GM13977 (cell line): ENCODE measurements at regions not wholly inside any gene's neighbourhood (a gene's known extent, or its start where the extent isn't known, plus 50 kb on each side); places are given as distances from the start of the nearest gene placed in this dataset.

Source experiments
- DNase-seq: peaks from one replicate; pipeline ENCODE4 v3.0.0; 2012; ENCODE audit warnings: low spot score
- in situ Hi-C: fragments of 300-500 bp; cut with MboI; formaldehyde crosslinking; loops from one replicate; pipeline ENCODE4 v1.12.0; 2022; ENCODE audit warnings: low sequenced_read_pairs, low pct_unique_long_range_greater_than_20kb, mixed read lengths, inconsistent platforms; ENCODE audit not compliant: unreplicated experiment
- TF ChIP-seq, protein P1 (sequence below): IDR thresholded peaks from 2 replicates; pipeline ENCODE4 v1.5.1; 2012; ENCODE audit warnings: mild to moderate bottlenecking, control low read depth; ENCODE audit not compliant: insufficient read depth; ENCODE audit errors: extremely low read depth, missing control alignments

DNA sequence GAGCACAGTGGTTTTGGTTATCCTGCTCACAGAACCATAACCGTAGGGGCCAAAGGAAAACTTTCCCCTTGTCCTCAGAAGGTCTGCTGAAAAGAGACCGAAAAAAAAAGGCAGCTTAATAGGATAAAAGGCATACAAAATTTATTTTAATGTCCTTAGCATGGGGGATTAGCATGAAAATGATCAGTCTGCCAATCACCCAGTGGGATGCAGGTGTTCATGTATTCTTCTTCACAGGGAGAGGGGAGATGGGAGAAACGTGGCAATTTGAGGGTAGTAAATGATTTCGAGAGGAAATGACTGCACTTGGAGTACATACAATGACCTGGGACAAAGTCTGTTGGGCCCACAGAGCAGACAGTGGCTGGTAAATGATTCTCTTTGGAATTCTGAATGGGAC is 194.0 kb downstream of the AJAP1 start:
- TF ChIP-seq, protein P1, sequence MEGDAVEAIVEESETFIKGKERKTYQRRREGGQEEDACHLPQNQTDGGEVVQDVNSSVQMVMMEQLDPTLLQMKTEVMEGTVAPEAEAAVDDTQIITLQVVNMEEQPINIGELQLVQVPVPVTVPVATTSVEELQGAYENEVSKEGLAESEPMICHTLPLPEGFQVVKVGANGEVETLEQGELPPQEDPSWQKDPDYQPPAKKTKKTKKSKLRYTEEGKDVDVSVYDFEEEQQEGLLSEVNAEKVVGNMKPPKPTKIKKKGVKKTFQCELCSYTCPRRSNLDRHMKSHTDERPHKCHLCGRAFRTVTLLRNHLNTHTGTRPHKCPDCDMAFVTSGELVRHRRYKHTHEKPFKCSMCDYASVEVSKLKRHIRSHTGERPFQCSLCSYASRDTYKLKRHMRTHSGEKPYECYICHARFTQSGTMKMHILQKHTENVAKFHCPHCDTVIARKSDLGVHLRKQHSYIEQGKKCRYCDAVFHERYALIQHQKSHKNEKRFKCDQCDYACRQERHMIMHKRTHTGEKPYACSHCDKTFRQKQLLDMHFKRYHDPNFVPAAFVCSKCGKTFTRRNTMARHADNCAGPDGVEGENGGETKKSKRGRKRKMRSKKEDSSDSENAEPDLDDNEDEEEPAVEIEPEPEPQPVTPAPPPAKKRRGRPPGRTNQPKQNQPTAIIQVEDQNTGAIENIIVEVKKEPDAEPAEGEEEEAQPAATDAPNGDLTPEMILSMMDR = no peak
- in situ Hi-C loops = no loop called here

DNA sequence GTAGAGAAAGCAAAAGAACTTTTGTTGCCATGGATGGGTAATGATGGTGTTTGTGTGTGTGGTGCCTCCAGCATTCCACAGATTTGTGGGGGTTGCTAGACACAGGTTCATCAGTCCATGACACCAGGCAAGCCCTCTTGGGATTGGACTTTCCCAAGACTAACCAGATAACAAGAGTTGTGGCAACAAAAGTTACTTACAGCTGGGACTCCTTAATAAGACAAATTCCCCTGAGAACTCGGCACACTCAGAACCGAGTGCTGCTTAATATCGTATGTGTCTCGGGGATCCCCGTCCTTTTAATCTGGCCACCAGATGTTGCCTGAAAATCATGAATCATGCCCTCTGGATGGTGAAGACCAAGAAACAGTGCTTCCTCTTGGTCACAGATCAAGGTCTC is 193.3 kb downstream of the AJAP1 start:
- in situ Hi-C loops = no loop called here
- DNase-seq = no peak
- TF ChIP-seq, protein P1 = no peak

More for the DNA sequence above, 194.0 kb downstream of the AJAP1 start:
- DNase-seq = no peak
